GM18867 (cell line): ENCODE measurements at regions not wholly inside any gene's neighbourhood (a gene's known extent, or its start where the extent isn't known, plus 50 kb on each side); places are given as distances from the start of the nearest gene placed in this dataset.

ENCODE experiments used
- ATAC-seq: cut with Tn5 transposase; IDR thresholded peaks from one replicate; pipeline ENCODE4 v1.9.1; 2021; ENCODE audit warnings: mild to moderate bottlenecking, moderate library complexity; ENCODE audit not compliant: unreplicated experiment

DNA sequence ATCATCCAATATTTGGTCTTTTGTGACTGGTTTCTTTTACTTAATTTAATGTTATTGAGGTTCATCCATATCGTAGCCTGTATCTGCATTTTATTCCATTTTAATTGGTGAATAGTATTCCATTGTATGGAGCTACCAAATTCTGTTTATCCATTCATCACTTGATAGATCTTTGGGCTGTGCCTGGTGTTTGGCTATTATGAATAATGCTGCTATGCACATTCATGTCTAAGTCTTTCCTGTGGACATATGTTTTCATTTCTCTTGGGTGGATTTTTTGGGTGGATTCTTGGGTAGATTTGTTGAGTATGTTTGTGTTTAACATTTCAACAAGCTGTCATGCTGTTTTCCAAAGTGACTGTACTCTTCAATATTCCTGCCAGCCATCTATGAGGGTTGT lies 52.5 kb upstream of the NEDD4L start:
- ATAC-seq, result no peak

- ATAC-seq, result no peak
These were observed 54.5 kb upstream of the NEDD4L start for GRCh38 chr18:57989536-57989935.

GRCh38 chr18:57984490-57985115 lies 59.4 kb upstream of the NEDD4L start:
- no peak for ATAC-seq

DNA sequence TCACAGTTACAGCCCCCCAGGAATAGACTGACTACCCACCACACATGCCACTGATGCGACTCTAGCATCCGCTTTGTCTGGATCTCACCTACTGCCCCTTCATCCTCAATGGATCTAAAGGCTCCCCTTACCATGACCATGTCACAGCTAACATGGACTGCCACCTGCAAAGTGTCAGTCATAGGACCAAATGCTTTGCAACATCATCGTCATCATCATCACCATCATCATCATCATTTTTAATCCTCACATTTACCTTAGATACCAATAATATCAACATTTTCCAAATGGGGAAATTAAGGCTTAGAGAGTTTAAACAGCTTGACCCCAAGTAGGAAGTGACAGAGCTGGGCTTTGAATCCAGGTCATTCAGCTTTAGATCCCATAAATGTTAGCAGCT lies 60.1 kb upstream of the NEDD4L start:
- no peak for ATAC-seq

DNA sequence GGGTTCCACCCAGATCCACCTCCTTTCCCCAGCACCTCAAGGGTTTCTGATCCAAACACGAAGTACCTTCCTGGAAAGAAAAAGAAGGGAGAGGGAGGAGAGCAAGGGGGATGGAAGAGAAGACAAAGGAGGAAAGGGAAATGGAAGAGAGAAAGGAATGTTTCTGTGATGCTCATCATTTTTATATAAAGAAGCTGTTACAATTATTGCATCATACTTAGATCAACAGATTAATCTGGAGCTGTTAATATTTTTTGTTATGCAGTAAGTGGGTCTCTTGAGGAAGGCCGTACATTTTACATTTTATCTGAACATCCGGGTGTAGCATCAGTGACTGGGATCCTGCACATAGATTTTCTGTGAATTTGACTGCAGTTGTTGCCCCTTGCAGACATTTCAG lies 60.6 kb upstream of the NEDD4L start:
- ATAC-seq, result no peak

DNA sequence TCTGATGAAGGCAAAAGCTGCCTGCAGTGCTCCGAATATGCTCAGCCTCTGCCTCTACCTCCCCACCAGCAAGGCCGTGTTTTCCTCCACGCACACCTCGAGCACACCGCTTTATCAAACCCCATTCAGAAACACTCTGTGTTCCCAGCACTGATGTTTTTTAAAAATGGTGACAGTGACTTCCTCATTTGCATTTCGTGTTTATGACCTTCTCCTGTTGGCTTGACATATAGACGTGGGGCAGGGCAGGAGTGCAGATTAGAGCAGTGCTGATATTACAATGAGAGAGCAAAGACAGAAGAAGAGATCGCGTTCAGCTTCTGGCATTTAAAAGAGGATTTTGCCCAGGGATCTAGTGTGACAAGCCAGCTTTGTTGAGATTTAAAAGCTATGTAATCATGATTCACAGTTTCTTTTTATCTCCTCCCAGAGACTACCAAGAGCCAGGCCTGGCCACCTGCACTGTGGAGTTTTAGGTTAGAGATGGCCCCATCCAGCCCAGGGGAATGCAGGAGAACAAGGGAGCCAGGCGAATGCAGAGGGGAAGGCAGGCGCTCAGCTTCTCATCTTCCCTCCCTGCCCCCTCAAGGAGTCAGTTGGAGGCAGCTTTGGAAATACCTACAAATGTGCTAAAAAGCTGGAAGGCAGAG lies 61.5 kb upstream of the NEDD4L start:
- no peak for ATAC-seq

- ATAC-seq, result no peak
These were observed 62.6 kb upstream of the NEDD4L start for GRCh38 chr18:57981308-57982028.

DNA sequence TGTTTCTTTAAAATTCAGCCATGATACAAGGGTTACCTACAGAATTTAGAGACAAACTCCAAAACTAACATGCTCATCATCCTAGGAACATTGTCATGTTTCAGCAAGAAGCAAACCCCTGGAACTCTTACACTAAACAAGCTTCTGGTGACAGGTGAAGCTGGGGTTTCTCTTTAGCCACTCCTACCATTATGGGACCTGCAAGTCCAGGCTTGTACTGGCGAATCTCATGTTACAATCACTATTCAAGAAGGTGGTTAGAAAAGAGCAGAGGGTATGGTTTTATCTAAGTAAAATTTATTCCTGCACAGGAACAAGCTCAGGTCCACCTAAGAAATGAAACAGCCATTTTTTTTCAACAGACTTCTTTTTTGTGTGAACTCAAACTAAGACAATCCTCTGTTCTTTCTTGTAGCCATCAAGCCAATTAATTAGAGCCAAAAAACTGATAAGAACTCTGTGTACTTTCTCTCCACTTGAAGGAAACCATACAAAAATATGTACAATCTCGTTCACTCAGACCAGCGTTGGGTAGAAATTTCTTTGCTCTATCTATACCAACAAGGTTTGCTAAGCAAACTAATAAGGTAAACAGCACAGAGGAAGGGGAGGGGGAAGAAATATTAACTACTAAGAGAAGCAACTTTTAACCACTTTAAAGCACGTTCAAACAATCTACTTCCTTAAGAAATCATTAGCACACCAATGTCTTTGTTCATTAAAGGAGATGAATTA lies 63.3 kb upstream of the NEDD4L start:
- no peak for ATAC-seq

GRCh38 chr18:57976230-57976773 lies 67.7 kb upstream of the NEDD4L start:
- peak; percentile 75 for ATAC-seq

DNA sequence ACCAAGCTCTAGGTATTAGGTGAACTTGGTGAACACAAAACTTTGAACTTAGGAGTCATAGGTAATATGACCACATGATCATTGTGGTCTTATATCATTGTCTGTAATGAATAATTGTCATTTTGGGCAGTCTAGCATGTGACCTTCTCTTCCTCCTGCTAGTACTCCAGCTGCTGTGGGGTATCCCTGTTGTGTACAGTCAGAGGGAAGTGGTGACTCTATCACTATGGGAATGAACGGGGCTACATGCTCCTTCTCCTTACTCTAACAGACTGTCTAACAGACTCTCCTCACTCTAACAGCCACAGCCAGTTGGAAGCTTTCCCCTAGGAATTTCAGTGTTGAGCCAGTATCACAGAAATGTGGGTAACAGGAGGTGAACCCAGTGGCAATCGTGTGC lies 68.2 kb upstream of the NEDD4L start:
- ATAC-seq, result peak; percentile 27

DNA sequence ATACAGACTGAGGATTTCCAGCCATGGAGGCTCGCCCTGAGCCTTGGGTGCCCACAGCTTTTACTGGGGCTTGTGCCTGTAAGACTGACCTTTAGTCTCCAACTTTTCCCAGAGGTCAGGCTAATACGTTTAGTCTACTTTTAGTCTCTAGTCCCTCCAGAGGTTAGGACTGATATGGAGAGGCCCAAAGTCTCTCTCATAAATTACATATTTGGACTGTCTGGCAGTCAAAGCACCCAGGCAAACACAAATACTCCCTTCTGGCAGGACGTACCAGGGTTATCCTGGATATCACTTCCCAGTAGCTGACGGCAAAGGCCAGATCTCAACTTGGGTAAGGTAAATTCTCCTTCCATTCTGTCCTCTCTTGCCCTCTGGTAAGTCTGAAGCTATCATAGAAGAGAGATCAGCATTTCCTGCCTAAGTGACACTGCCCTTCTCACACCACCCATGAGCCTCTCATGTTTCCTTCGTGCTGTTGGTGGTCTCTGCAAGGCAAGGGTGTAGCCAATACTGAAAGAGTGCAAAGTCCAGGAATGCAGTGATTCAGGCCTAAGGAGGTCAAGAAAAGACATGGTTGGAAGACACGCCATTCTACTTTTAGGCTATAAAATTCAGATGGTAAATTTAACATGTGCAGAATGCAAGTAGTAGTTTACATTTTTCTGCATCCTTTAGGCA lies 69.3 kb upstream of the NEDD4L start:
- ATAC-seq, result no peak

- no peak for ATAC-seq
These were observed 70.1 kb upstream of the NEDD4L start for GRCh38 chr18:57973889-57974288.

DNA sequence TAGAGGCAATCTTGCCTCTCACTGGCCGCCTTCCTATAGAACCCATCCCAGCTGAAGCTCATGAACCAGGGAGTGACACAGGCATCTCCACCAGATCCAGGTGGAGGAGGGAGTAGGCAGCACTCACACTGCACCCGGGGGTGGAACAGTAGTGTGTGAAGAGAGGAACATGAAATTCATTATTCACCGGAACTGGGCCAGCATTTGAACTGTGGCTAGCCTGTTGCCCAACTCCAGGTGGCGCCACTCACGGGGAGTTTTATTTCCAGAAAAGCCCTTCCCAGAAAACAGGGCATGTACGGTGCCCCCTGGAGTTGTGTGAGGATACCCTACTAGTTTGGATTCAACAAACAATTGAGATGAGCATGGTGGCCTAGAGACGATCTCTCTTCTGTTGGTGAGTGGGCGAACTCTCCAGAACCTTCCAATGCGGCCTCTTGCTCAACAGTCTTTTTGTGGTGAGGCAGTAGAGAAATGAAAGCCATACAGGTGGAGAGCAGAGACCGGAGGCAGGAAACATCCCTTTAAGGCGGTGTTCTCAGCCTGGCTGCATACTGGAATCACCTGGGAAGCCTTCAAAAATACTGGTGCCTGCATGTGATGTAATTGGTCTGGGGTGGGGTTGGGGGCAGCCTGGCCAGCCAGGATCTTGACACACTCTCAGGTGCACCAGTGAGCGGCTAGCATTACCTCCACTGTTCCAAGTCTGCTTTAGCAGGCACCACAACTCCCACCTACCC lies 73.5 kb upstream of the NEDD4L start:
- no peak for ATAC-seq

DNA sequence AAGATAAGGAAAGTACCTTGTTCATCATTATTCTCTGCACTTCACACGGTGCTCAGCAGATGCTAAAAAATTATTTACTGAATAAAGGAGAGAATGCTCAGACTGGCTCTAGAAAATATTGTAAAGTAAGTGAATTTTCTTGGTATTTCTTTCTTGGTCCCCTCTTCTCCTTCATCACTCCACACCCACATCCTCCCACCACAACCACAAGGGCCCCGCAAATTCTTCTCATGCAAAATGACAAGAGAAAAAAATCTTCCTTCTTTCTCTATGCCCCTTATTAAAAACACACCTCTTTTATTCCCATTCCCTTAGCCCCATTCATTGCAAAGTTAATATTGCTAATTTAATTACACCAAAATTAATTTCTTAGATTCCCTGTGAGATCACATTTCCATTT lies 74.2 kb upstream of the NEDD4L start:
- ATAC-seq, result no peak

DNA sequence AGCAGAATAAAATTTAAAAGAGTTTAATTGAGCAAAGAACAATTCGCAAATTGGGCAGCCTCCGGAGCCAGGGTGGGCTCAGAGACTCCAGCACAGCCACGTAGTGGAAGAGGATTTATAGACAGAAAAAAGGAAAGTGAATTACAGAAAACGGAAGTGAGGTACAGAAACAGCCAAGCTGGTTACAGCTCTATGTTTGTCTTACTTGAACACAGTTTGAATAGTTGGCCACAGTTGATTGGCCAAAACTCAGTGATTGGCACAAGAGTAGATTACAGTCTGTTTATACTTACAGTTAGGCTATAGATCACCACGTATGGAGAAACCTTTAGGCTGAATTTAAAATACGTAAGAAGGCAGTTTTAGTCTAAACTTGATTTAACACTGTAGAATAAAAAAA lies 78.8 kb upstream of the NEDD4L start:
- peak; percentile 70 for ATAC-seq

DNA sequence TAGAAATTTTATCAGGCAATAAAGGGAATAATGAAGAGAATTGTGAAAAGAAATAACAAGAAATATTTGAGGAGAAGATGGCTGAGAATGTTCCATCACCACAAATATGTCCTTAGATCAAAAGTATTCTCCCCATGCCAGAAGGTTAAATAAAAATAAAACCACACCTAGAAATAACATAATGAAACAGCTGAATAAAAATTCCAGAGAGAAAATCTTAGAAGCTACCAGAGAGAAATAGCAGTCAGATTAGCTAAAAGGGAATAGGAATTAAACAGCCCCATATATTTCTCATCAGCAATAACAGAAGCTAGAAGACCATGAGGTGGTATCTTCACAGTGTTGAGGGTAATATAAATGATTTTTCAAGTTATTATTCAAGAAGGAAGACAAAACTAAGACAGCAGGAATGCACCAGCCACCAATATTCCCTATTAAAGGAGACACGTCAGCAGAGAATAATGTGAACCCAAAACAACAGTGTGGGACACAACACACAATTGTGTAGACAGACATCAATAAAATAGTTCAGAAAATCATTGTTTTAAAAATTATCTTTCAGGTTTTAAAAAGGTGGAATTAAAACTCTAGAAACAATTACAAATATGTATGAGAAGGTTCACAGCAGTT lies 82.0 kb upstream of the NEDD4L start:
- no peak for ATAC-seq

GRCh38 chr18:57961411-57961810 lies 82.6 kb upstream of the NEDD4L start:
- no peak for ATAC-seq

- ATAC-seq, result peak; percentile 82
These were observed 84.7 kb upstream of the NEDD4L start for GRCh38 chr18:57959278-57959677.

- no peak for ATAC-seq
These were observed 86.8 kb upstream of the NEDD4L start for GRCh38 chr18:57957210-57957609.

DNA sequence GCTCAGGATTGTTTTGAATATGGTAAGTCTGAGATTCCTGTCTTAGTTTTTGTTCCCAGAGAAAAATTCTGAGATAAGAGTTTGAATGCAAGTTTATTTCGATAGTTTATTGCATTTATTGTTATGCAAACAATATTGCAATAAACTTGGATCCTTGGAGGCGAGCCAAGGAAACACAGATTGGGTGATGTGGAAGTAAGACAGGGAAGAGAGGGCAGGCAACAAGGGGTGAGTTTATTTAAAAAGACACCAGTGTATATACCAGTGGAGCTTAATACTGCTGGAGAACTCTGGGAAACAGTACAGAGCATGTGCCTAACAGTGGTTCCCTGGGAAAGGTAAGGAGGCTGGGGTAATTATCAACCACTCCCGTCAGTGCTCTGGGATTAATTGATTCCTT lies 87.5 kb upstream of the NEDD4L start:
- no peak for ATAC-seq
